C4-2B (cell line): ENCODE measurements at regions not wholly inside any gene's neighbourhood (a gene's known extent, or its start where the extent isn't known, plus 50 kb on each side); places are given as distances from the start of the nearest gene placed in this dataset.

Source experiments
- ZFX ChIP-seq: fragments of 450-650 bp; IDR thresholded peaks from 2 replicates; pipeline ENCODE4 v1.6.1; 2017
- TF ChIP-seq, protein P1 (sequence below): fragments of 450-650 bp; conservative IDR thresholded peaks from 2 replicates; pipeline ENCODE4 v1.5.1; 2017; ENCODE audit warnings: mild to moderate bottlenecking

DNA sequence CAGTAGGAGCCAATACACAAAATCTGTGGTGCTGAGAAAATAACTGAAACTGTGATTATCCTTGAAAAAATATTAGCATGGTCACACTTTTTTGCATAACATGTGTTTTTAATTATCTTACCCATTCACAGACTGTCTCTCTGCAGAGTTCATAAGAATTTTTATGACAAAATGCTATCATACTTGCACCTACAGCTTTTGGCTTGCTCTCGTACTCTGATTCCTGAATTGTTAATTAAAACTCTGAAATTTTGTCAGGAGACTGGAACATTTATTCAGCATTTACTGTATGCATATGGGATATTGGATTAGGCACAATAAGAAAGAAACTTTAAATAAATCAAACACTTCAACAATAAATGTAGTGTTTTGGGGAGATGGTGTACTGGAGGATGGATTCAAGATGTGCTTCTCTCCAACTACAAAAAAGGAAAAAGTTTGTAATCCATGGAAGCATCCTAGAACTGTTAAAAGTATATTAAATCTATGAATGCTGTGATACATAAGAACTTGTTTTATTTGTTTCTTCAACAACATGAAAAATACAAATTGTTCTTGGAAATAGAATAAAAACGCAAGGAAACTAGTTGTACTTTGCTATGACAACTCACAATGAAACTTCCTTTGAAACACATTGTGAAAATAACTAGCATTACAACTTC lies 260.5 kb downstream of the SPATA18 start:
- TF ChIP-seq, protein P1, sequence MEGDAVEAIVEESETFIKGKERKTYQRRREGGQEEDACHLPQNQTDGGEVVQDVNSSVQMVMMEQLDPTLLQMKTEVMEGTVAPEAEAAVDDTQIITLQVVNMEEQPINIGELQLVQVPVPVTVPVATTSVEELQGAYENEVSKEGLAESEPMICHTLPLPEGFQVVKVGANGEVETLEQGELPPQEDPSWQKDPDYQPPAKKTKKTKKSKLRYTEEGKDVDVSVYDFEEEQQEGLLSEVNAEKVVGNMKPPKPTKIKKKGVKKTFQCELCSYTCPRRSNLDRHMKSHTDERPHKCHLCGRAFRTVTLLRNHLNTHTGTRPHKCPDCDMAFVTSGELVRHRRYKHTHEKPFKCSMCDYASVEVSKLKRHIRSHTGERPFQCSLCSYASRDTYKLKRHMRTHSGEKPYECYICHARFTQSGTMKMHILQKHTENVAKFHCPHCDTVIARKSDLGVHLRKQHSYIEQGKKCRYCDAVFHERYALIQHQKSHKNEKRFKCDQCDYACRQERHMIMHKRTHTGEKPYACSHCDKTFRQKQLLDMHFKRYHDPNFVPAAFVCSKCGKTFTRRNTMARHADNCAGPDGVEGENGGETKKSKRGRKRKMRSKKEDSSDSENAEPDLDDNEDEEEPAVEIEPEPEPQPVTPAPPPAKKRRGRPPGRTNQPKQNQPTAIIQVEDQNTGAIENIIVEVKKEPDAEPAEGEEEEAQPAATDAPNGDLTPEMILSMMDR, result no peak
- no peak for TF ChIP-seq ZFX
